Stimulated activated naive CD4-positive, alpha-beta T cell treated with Interleukin-2 at 50 U/mL for 16 hours (primary cell): ENCODE measurements at regions not wholly inside any gene's neighbourhood (a gene's known extent, or its start where the extent isn't known, plus 50 kb on each side); places are given as distances from the start of the nearest gene placed in this dataset.

Source experiments
- DNase-seq: peaks from one replicate; lab custom pipeline; 2025; lab: John Stamatoyannopoulos, UW

DNA sequence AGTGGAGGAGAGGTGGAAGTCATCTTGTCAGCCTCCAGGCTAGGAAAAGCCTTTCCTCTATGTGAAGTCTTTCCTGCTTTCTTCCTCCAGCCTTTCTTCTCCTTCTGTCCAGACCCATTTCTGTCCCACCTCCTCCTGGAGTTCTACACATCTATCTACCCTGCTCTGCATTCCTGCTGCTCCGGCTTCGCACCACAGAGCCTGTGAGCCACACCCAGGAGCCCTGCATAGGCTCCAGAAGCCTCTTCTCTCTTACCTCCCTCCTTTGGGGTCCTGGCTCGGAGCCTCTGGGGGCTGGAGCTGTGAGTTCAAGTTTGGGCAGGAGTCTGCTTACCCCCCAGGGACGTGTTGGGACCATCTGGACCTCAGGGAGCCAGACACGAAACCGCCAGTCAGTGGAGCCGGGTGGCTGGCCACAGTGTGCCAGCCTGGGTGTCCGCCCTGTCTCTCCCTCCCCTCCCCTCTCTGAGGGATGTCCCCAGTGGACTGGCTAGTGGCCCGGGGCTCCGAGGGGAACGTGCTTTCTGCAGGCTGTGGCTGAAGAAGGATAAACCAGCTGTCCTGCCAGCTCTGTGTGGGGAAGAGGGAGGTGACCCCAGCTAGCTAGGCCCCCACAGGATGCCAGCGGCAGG lies 99.2 kb downstream of the VEGFA start:
- no peak for DNase-seq

DNA sequence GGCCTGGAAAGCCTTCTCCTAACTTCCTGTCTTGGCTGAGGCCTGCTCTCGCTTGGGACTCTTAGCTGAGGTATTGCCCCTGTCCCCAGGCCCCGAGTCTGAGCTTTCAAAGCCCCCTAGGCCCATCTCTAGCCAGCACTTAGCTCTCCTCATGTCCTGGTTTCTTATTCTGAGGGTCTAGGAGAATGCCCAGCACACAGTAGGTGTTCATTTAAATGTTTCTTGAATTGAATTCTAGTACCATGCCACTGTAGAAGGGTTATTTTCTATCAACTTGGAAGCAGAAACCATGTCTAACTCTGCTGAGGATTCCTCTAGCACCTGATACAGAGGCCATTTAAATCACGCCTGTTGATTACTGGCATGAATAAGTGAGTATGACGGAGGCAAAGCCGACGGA lies 98.5 kb downstream of the VEGFA start:
- DNase-seq: no peak

DNA sequence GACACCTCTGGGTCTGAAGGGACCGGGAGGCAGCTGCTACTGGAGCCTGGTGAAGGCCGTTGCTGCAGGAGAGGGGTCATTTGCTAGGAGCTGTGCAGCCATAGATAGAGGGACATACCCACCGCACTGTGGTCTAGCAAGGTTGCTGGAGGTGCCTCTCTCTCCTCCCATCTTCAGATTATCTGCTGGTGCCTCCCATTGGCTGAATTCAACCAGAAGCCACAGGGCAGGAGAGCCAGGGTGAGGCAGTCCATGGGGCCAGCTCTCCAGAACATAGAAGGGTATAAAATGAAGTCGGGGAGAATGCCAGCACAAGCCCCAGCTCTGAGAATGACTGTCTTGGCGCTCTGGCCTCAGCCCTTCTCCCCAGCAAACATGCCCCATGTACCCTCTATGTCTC lies 98.0 kb downstream of the VEGFA start:
- DNase-seq: no peak

DNA sequence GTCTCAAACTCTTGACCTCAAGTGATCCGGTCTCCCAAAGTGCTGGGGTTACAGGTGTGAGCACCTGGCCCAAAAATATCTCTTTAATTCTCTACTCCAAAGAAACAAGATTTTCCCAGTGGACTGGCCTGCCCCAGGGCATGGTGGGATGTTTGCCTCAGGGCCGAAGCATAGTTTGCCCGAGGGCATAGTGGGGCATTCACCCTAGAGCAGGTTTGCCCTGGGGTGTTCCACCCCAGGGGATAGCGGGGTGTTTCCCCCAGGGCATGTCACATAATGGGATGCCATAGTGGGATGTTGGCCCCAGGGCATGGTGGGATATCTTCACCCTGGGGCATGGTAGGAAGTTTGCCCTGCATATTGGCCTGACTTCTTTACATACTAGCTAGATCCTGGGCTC lies 97.2 kb downstream of the VEGFA start:
- DNase-seq: no peak

DNA sequence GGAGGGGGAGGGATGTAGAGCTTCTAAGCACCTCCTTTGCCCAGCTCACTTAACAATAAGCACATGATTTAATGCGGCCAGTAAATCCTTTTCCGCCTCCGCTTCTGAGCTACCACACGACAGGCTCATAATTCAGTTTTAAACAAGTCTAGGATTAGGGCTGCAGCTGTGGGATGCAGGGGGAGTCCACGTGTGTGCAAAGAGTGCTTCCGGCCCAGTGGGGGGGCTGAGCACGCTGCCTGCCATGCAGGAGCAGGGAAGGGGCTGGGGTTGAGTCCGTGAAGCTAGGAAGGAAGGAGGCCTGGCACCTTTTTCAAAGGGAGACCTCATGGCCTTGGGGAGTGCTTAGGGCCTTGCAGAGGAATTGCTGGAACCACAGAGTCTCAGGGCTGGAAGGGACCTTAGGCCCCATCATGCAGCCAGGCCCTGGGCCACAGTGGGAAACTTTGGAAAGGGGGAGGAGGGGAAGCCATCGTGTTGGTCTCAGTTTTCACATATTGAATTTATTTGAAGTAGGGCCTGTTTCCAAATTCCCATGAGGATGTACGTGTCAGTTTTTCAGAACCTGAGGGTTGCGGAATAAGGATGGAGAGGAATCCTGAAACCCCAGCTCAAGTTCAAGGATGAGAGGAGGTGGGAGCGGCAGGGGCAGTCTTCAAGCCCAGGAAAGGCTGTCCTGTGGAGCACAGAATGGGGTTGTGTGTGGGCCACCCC lies 96.1 kb downstream of the VEGFA start:
- DNase-seq: no peak

DNA sequence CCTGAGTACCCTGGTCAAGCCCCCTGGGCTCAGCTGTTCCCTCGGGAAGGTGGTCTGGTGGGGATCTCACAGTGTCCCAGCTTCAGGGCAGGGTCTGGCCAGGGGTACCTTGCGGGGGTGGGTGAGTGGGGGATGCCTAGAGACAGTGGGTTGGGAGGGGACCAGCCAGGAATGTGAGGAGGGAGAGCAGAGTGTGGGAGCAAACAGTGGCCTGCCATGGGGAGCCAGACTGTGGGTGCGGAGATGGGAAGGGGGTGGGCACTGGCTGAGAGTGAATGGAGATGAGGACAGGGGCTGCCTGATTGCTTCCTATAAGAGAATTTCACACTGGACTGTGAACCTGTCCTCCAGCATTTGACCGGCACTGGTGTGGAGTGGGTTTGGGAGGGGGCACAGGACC lies 95.1 kb downstream of the VEGFA start:
- no peak for DNase-seq

DNA sequence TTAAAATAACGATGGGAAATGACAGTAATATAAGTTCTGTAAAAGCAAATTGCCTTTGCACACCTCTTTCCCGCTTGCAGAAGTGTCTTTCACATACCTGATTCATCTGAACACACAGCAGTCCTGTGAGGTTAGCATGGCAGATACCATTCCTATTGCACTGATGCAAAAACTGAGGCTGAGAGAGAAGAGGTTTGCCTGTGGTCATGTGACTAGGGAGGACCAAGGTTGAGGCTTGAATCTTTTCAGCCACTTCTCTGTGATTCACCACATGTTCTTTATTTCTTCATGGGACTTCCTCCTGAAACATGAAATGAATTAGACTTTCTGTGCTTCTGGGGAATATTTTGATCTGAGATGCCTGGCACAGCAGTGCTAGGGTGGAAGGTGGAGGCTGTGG lies 92.9 kb downstream of the VEGFA start:
- DNase-seq: no peak

DNA sequence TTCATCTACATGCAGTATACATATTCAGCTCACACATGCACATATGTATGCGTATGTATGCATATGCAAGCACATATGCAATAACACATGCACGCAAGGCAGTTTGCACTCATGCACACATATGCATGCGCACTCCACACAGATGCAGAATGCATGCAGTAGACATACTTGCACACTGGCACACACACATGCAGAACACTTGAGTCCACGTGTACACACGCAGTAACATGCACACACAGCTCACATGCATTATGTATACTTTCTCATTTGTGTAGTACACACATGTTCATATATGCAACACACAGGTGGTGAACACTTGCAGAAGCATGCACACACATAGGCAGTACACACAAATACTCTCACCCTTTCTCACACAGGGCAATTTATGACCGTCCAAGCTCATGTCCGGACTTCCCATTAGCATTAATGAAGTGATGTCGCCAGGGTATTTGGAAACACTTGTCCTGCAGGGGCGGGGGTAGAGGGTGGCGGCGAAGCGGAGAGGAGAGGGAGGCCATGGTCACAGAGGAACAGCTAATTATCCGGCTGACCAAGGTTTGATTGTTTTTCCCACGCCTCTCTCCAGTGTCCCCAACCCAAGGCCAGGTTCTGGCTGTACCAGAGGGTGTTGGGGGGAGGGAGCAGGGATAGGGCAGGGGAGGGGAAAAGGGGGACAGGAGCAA lies 91.3 kb downstream of the VEGFA start:
- DNase-seq: no peak

DNA sequence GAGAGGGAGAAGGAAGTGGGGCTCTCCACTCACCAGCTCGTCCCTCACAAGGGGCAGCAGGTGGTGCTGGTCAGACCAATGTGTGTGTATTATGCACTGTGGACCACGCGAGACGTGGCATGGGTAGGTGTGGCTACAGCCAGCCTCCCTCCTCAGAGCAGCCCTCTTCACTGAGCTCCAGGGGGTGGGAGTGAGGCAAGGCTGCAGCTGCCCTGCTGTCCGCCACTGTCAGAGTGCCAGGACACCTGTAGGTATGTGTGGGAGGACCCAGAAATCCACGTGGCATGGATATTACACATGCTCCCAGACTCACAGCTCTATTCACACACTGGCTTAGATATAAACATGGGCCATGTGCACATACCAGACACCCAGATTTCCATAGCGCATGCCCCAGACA lies 90.3 kb downstream of the VEGFA start:
- no peak for DNase-seq

DNA sequence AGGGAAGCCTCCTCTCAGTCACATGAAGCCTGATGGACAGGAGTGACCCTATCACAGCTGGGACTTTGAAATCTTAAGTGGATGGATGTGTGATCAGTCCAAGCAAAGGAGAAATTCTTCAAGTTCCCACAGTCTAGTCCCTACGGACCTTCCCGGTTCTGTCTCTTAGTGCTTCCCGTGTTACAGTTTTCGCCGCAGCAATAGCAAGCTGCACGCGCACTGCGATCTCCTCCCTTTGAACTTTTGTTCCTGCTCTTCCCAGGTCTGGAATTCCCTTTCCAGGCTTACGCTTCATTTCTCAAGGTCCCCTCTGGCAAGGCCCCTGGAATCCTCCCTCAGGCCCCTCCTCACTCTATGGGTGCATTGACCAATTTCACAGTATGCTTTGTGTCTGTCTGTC lies 89.2 kb downstream of the VEGFA start:
- no peak for DNase-seq

DNA sequence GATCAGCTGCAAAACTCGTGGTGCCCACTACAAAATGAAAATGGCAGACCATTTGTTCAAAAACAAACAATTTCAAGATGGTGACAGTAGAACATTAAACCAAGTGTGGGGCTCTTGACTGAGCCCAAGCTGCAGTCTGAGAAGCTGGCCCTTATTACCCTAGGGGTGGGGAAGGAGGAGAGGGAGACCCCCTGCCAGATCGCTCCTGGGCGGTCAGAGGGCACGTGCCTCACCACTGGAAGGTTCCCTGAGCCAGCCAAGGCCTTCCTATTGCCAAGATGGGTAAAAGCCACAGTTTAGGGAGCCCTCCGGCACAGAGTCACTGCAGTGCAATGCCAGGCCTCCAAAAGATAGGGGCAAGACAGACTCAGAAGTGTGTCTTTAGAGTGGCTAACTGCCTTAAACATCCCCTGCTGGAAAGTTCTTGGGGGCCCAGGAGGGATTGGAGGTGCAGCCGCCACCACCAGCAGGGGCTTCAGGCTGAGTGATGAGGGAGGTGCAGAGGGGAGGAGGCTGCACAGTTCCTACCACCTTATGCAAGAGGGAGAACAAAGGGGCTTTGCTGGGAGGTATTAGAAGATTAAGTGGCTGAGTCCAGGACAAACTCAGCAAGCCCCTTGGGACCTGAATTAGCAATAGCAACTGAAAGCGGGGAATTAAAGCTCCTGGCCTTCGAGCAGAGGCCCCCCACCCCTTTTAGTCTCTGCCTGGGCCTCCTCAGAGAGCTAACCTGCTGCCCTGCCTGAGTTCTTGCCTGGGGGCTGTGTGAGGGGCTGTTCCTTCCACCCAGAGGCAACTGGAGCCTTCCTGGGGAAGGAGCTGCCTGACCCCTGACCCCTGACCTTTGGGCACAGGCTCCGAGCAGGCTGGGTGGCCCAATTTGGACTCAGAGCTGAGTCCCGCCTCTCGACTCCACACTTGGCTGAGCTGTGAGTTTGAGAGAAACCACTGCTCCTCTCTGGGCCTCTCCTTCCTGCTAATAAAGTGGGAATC lies 88.4 kb downstream of the VEGFA start:
- DNase-seq: no peak

DNA sequence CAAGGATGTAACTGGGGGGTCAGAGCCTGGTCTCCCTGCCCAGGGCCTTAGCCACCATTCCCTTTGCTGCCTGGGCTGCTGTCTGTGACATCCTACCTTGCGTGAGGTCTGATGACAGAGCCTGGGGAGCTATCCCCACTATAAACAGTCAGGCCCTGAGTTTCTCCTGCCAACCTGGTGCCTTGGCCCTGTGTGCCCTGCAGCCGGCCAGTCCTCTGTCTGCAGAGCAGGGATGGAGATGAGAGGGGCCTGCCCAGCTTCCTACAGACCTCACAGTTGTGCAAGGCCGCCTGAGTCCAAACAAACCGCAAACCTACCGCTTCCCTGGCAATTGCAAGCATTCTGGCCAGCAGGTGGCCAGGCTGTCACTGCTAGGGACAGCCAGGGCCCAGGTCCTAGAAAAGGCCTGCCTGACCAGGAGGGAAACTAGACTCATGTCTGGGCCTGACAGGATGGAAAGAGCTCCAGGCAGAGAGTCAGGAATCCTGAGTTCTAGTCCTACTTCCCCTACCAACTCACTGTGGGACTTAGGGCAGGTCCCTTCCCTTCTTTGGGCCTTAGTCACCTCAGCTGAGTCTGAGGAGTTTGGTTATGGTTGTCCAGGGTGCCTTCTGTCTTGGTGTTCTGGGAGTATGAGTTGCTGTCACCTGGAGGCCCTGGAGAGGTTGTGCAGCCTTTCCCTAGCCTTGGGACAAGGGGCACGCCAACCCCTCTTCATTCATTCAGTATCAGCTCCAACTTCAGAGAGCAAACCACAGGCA lies 86.2 kb downstream of the VEGFA start:
- DNase-seq: no peak

DNA sequence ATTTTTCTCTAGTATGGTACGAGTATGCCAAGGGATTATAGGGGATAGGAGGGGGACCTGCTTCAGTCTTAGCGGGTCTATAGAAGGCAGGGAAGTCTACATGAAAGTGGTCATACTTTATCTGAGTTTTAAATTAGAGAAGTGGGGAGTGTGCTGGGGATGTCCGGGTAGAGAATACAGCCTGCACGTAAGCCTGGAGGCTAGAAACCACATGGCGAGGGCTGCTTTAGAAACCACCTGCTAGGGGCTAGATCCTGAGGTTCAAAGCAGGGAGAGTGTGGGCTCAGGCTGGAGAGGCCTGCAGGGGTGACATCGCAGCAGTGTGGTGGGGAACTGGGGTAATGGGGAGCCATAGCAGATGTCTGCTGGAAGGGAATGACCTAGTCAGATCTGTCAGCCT lies 85.2 kb downstream of the VEGFA start:
- no peak for DNase-seq

DNA sequence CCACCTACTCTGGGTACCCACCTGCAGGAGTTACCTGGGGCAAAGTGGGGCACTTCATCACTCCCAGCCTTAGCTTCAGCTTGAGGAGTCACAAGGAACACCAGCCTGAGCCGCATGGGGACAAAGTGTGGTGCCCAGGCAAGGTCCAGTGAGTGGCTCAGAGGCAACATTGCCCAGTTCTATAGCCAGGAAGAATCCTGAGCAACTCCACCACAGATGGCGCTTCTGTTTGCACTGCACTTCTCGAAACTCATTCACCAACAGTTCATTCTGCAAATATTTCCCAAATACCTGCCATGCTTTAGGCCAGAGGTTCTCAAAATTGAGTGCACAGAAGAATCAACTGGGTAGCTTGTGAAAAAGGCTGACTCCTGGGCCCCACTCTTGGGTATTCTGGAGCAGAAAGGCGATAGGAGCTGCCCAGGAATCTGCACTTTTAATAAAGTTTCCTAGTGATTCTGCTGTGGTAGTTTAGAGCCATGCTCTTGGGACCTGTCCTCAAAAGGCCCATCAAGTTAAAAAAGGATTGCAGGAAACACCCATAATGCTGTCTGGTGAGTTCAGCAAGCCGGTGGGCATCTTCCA lies 83.1 kb downstream of the VEGFA start:
- no peak for DNase-seq

DNA sequence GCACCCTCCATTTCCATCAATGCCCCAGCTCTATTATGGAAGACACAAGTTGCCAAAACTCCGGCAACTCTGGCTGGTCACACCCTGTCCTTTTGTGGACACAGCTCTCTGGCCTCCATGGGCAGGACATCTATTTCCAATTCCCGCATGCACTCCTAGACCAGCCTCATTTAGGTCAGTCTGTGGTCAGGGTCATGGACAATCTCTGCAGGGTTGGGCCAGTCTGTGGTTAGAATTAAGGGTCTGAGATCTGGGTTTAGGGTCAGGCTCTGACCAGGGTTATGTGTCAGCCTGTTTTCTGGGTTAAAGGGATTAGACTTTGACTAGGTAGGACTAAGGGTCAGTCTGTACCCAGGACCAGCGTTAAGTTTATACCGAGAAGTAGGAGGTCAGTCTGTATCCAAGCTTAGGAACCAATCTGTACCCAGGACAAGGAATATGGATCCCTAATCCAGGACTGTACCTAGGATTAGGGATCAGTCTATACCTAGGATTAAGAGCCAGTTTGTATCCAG lies 82.4 kb downstream of the VEGFA start:
- no peak for DNase-seq

DNA sequence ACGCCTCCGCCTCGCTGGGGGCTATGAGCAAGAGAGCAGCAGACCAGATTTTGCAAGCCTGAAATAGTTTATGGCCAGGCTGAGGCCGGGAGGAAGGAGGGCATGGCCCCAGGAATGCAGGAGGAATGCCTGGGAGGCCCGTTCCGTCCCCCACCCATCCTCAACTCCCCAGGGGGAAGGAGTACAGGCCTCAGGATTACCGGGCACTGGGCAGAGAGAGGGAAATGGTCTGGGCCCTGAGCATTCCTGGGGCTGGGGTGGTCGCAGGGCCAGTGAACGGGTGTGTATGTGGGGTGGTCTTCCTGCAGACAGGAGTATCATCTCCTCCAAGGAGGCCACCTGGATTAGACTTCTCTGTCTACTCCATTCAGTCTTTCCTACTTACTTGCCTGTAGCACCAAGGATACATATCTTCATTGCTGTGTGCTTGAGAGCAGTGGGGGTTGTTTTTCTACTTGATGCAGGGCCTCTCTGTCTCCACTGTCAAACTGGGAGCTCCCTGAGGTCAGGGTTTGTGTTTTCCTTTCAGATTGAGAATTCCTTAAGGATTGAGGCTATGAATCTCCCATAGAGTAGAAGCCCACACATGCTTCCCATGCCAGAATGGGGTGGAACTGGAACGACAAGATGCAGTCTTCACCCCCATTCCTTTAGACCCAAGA lies 81.3 kb downstream of the VEGFA start:
- DNase-seq: no peak

DNA sequence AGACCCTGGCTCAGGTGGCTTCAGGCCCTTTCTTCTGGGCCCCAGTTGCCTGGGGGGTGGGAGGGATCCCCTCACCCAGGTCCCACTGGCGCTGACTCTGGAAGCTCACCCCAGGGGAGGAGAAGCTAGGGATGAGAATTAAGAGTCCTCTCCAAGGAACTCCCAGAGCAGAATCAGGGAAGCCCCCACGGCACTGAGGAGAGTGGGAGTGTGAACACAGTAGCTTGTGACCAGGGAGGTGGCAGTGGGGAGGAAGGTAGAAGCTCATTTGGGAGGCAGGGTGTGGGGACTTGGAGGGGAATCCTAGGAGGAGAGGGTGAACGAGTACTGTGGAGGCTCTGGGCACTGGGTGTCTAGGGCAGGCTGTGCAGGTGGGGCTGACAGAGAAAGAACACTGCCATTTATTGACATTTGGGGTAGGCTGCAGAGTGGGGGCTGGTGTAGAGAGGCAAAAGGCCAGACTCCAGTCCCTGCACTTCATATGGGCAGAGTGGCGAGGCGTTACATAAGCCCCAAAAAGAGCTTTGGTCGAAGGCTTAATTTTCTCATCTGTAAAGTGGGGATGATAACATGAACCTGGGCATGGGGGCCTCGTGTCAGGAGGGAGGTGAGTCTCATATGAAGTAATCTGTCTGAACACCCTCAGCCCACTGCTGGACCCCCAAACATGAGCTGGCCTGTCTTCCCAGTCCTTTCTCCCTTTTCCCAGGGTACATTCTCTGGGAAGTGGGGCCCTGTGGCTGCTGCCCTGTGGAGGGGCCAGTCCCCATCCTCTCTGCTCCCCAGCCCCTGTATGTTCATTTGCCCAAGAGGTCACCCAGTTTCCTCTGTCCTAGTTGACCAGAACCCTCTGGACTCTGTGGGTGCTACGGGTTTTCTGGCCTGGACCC lies 80.5 kb downstream of the VEGFA start:
- no peak for DNase-seq

DNA sequence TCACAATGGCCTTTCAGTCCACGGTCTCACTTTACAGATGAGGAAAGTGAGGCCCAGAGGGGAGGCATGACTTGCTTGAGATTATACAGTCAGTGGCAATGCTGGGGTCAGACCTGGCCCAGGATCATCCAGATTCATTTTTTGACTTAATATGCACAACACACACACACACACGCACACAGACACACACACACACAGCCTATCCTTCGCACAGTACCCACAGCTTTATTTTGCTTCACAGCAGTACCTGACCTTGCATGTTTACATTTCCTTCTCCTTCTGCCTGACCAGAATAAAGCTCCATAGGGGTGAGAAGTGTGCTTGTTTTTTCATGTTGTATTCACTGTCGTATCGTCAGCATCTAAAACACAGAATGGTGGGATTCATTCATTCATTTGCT lies 79.8 kb downstream of the VEGFA start:
- DNase-seq: no peak

DNA sequence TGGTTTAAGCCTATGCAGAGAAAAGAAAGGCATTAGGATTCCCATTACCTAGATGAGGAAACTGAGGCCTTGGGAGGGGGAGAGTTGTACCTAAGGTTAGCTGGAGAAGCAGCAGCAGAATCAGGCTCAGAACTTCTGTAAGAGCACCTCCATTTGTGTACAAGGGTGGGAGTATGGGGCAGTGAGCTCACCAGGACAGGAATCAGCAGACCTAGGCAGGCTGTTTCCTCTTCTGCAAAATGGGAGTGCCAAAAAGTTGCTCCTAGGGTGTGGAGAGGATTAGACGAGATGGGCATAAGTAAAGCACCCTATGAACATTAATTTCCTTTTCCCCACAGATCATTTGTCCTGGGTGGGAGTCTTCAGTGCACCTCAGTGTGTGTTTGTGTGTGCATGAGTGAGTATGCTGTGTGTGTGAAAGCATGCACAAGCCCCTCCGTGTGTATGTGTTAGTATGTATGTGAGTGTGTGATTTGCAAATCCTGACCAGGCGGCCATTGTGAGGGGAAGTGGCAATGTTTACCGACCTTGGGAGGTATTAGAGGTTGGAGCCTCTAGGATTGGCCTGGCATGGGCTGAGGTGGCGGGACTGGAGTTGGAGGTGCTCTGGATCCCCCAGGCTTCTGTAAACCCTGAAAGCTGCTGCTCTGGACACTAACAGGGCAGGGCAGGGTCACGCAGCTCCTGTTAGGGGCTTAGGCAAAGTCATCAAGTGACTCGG lies 78.8 kb downstream of the VEGFA start:
- DNase-seq: no peak
